Hepatocyte (in vitro differentiated cells): ENCODE measurements at regions not wholly inside any gene's neighbourhood (a gene's known extent, or its start where the extent isn't known, plus 50 kb on each side); places are given as distances from the start of the nearest gene placed in this dataset.

Source experiments
- EZH2 ChIP-seq: fragments of 200-600 bp; sonication (generic); IDR thresholded peaks from 2 replicates; pipeline ENCODE4 v1.6.1; 2016; ENCODE audit warnings: antibody characterized with exemption, mild to moderate bottlenecking, borderline replicate concordance
- EZH2phosphoT487 ChIP-seq: fragments of 200-600 bp; sonication (generic); IDR thresholded peaks from one replicate; pipeline ENCODE4 v1.6.1; 2018; ENCODE audit warnings: antibody characterized with exemption, mild to moderate bottlenecking, low read depth, moderate library complexity; ENCODE audit not compliant: unreplicated experiment, severe bottlenecking
- TF ChIP-seq, protein P1 (sequence below): fragments of 200-600 bp; sonication (generic); IDR thresholded peaks from 2 replicates; pipeline ENCODE4 v1.5.1; 2016; ENCODE audit warnings: antibody characterized with exemption, mild to moderate bottlenecking; ENCODE audit not compliant: poor library complexity

DNA sequence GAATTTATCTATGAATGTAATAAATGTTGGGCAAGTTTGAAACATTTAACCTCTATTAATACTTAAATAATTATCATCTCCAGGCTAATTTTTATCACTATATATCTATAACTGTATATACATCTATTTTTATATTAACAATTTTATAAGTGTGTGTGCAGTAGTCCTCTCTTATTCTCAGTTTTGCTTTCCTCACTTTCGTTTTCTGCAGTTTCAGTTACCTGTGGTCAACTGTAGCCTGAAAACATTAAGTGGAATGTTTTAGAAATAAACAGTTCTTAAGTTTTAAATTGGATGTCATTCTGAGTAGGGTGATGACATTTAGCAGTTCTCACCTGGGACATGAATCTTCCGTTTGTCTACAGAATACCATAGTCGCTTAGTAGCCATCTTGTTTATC, 379.4 kb upstream of the MAN1A1 start:
- TF ChIP-seq, protein P1, sequence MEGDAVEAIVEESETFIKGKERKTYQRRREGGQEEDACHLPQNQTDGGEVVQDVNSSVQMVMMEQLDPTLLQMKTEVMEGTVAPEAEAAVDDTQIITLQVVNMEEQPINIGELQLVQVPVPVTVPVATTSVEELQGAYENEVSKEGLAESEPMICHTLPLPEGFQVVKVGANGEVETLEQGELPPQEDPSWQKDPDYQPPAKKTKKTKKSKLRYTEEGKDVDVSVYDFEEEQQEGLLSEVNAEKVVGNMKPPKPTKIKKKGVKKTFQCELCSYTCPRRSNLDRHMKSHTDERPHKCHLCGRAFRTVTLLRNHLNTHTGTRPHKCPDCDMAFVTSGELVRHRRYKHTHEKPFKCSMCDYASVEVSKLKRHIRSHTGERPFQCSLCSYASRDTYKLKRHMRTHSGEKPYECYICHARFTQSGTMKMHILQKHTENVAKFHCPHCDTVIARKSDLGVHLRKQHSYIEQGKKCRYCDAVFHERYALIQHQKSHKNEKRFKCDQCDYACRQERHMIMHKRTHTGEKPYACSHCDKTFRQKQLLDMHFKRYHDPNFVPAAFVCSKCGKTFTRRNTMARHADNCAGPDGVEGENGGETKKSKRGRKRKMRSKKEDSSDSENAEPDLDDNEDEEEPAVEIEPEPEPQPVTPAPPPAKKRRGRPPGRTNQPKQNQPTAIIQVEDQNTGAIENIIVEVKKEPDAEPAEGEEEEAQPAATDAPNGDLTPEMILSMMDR = no peak
- TF ChIP-seq EZH2 (no peak), EZH2phosphoT487 (no peak)
